PC-3 (cell line): ENCODE measurements at regions not wholly inside any gene's neighbourhood (a gene's known extent, or its start where the extent isn't known, plus 50 kb on each side); places are given as distances from the start of the nearest gene placed in this dataset.

Experiments
- ATAC-seq: fragments of 200-7000 bp; cut with Tn5 transposase; 2 replicates; pipeline ENCODE4 v1.9.1; 2020; ENCODE audit warnings: mild to moderate bottlenecking, moderate library complexity
- BruUV-seq: library from RNA; stranded (reverse); fragments of 400-500 nt; replicated peaks from 2 replicates; lab custom pipeline; 2021; lab: Mats Ljungman, UMichigan
- CTCF ChIA-PET: fragments of 300-600 bp; sonication (Branson Sonifier 250); formaldehyde crosslinking; loops from one replicate; lab custom pipeline; 2022; ENCODE audit warnings: antibody characterized with exemption; lab: Charles Lee
- POLR2A ChIA-PET: fragments of 300-600 bp; sonication (Branson Sonifier 250); formaldehyde crosslinking; loops from one replicate; lab custom pipeline; 2022; ENCODE audit warnings: antibody characterized with exemption; ENCODE audit not compliant: unreplicated experiment; lab: Charles Lee
- DNase-seq: peaks from one replicate; pipeline ENCODE4 v3.0.0-alpha.2; 2015
- H2AFZ ChIP-seq: fragments of 300-600 bp; sonication (generic); 2 replicates; pipeline ENCODE4 v1.6.0; 2016; ENCODE audit warnings: antibody characterized with exemption, low read length
- H3F3A ChIP-seq: fragments of 300-600 bp; sonication (generic); one replicate; pipeline ENCODE4 v1.6.0; 2017; ENCODE audit warnings: antibody characterized with exemption, low read length, control low read depth, mild to moderate bottlenecking; ENCODE audit not compliant: unreplicated experiment
- H3K27ac ChIP-seq: fragments of 300-600 bp; sonication (generic); 2 replicates; pipeline ENCODE4 v1.5.1; 2016; ENCODE audit warnings: mild to moderate bottlenecking, low read length
- H3K27me3 ChIP-seq: fragments of 300-600 bp; sonication (generic); 2 replicates; pipeline ENCODE4 v1.6.1; 2016; ENCODE audit warnings: low read length, mixed read lengths
- H3K36me3 ChIP-seq: fragments of 300-600 bp; sonication (generic); 2 replicates; pipeline ENCODE4 v1.6.1; 2016; ENCODE audit warnings: low read depth, mixed run types, low read length, mixed read lengths
- H3K4me1 ChIP-seq: fragments of 300-600 bp; sonication (generic); 2 replicates; pipeline ENCODE4 v1.5.1; 2016; ENCODE audit warnings: low read length; ENCODE audit not compliant: insufficient read depth
- H3K4me2 ChIP-seq: fragments of 300-600 bp; sonication (generic); 2 replicates; pipeline ENCODE4 v1.6.0; 2016; ENCODE audit warnings: low read length
- H3K4me3 ChIP-seq: fragments of 300-600 bp; sonication (generic); 2 replicates; pipeline ENCODE4 v1.5.1; 2016; ENCODE audit warnings: mild to moderate bottlenecking, low read length, mixed read lengths
- H3K79me2 ChIP-seq: fragments of 300-600 bp; sonication (generic); 2 replicates; pipeline ENCODE4 v1.6.1; 2017; ENCODE audit warnings: low read length, mixed read lengths
- H3K9ac ChIP-seq: fragments of 300-600 bp; sonication (generic); 2 replicates; pipeline ENCODE4 v1.6.0; 2016; ENCODE audit warnings: mild to moderate bottlenecking, low read length
- H3K9me2 ChIP-seq: fragments of 300-600 bp; sonication (generic); replicated peaks from 2 replicates; pipeline ENCODE4 v1.6.1; 2016; ENCODE audit warnings: mixed run types, low read length, mixed read lengths
- H3K9me3 ChIP-seq: fragments of 300-600 bp; sonication (generic); 2 replicates; pipeline ENCODE4 v1.6.1; 2016; ENCODE audit warnings: low read length, mixed read lengths
- H4K20me1 ChIP-seq: fragments of 300-600 bp; sonication (generic); 2 replicates; pipeline ENCODE4 v1.6.1; 2016; ENCODE audit warnings: low read length, mixed read lengths
- EZH2 ChIP-seq: fragments of 300-600 bp; sonication (generic); IDR thresholded peaks from one replicate; pipeline ENCODE4 v1.6.1; 2017; ENCODE audit warnings: antibody characterized with exemption, mild to moderate bottlenecking, low read length; ENCODE audit not compliant: unreplicated experiment
- EZH2phosphoT487 ChIP-seq: fragments of 300-600 bp; sonication (generic); IDR thresholded peaks from 2 replicates; pipeline ENCODE4 v1.6.1; 2018; ENCODE audit warnings: mild to moderate bottlenecking, antibody characterized with exemption, low read length, borderline replicate concordance
- intact Hi-C: fragments of 100-400 bp; cut with micrococcal nuclease; formaldehyde crosslinking; loops from 2 replicates; pipeline ENCODE4 v1.9.0; 2023
- TF ChIP-seq, protein P1 (sequence below): fragments of 300-600 bp; sonication (generic); conservative IDR thresholded peaks from 2 replicates; pipeline ENCODE4 v1.5.1; 2017; ENCODE audit warnings: antibody characterized with exemption, low read depth, mild to moderate bottlenecking, low read length

DNA sequence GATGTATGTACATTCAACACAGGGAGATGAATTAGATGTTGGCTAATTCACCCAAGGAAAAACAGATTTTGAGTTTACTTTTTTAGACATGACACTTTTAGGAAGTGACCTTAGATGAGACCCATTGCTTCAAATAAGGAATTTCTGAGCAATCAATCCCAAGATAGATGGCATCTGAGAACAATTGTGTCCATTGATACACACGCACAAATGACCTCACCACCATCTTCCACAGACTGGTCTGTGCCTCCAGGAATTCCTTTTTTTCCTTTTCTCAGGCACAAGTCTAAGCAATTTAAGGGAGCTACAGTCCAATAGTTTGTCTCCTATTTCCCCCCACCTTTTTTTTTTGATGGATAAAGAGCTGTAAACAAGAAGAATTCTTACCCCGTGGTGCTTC lies 265.3 kb downstream of the TBL1XR1 start:
- Histone ChIP-seq H3K27me3 (no peaks in the 10 kb centered on the region), H3K79me2 (no peaks in the 10 kb centered on the region), H3F3A (no peaks in the 10 kb centered on the region), H3K9me2 (no peaks in the 10 kb centered on the region), H2AFZ (no peak overlapping the region), H3K36me3 (no peaks in the 10 kb centered on the region), H3K4me2 (no peak overlapping the region), H4K20me1 (no peaks in the 10 kb centered on the region), H3K4me1 (no peaks in the 10 kb centered on the region), H3K9me3 (no peaks in the 10 kb centered on the region), H3K9ac (no peak overlapping the region), H3K4me3 (no peak overlapping the region), H3K27ac (no peak overlapping the region)
- ChIA-PET CTCF (no interaction called here), POLR2A (no interaction called here)
- ATAC-seq = no peak
- TF ChIP-seq, protein P1, sequence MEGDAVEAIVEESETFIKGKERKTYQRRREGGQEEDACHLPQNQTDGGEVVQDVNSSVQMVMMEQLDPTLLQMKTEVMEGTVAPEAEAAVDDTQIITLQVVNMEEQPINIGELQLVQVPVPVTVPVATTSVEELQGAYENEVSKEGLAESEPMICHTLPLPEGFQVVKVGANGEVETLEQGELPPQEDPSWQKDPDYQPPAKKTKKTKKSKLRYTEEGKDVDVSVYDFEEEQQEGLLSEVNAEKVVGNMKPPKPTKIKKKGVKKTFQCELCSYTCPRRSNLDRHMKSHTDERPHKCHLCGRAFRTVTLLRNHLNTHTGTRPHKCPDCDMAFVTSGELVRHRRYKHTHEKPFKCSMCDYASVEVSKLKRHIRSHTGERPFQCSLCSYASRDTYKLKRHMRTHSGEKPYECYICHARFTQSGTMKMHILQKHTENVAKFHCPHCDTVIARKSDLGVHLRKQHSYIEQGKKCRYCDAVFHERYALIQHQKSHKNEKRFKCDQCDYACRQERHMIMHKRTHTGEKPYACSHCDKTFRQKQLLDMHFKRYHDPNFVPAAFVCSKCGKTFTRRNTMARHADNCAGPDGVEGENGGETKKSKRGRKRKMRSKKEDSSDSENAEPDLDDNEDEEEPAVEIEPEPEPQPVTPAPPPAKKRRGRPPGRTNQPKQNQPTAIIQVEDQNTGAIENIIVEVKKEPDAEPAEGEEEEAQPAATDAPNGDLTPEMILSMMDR = no peak
- TF ChIP-seq EZH2 (no peak), EZH2phosphoT487 (no peak)
- BruUV-seq = no TSS peak
- intact Hi-C loops = loop anchor here (10.0 kb wide), 1 partner anchor 1453 kb away; no protein-coding TSS in a partner anchor
- no peak for DNase-seq

DNA sequence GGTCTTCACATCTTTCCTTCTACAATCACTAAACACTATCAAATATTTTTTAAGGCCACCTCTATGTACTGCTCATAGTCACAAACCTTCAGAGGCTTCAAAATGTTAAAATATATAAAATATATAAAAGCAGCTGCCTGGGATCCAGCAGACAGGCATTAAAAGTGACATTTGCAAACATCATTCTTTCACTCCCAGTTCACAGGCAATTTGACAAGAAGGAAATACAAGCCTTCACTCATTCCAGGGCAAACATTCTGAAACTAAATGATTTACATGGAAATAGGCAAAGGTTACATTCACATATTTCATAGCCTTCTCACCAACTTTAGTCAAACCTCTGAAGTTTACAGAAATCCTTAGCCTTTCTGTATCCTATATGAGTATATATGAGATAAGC lies 266.3 kb downstream of the TBL1XR1 start:
- Histone ChIP-seq H3K4me1 (no peaks in the 10 kb centered on the region), H3K27ac (no peak overlapping the region), H3K4me2 (no peak overlapping the region), H3K9ac (no peak overlapping the region), H3K27me3 (no peaks in the 10 kb centered on the region), H3K36me3 (no peaks in the 10 kb centered on the region), H3K9me2 (no peaks in the 10 kb centered on the region), H3K79me2 (no peaks in the 10 kb centered on the region), H4K20me1 (no peaks in the 10 kb centered on the region), H3F3A (no peaks in the 10 kb centered on the region), H2AFZ (no peak overlapping the region), H3K4me3 (no peak overlapping the region), H3K9me3 (no peaks in the 10 kb centered on the region)
- ChIA-PET CTCF (no interaction called here), POLR2A (no interaction called here)
- BruUV-seq = no TSS peak
- DNase-seq (no peak), ATAC-seq (no peak)
- intact Hi-C loops = loop anchor here (10.0 kb wide), 1 partner anchor 1454 kb away; no protein-coding TSS in a partner anchor
- TF ChIP-seq, protein P1 = no peak
- TF ChIP-seq EZH2 = no peak
- no peak for TF ChIP-seq EZH2phosphoT487

DNA sequence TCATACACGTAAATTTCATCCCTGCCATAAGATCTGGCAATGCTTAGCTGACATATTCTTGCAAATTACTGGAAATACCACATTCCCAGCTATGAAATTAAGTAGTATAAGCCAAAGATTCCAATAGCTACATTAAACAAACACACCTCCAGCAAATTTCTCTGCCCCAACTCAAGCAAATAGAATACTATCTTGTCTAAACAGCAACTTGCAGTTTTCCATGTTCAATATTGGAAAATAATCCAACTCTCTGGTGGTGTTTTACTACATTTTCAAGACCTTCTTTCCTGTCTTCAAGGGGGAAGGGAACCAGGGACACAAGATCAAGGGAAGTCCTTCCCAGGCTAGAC lies 268.7 kb downstream of the TBL1XR1 start:
- no peaks in the 10 kb centered on the region for H3F3A ChIP-seq

More for the DNA sequence above, 268.7 kb downstream of the TBL1XR1 start:
- no peaks in the 10 kb centered on the region for H3K9me2 ChIP-seq
- ChIA-PET CTCF (no interaction called here), POLR2A (no interaction called here)
- no peaks in the 10 kb centered on the region for H3K9me3 ChIP-seq
- no peaks in the 10 kb centered on the region for H3K79me2 ChIP-seq
- no peaks in the 10 kb centered on the region for H3K27me3 ChIP-seq
- no peaks in the 10 kb centered on the region for H3K4me1 ChIP-seq
- H3K4me2 ChIP-seq = no peak overlapping the region
- DNase-seq = no peak
- ATAC-seq = no peak
- H3K9ac ChIP-seq = no peak overlapping the region
- H3K36me3 ChIP-seq = no peaks in the 10 kb centered on the region
- no peak overlapping the region for H2AFZ ChIP-seq
- H3K4me3 ChIP-seq = no peak overlapping the region
- no peaks in the 10 kb centered on the region for H4K20me1 ChIP-seq
- no peak overlapping the region for H3K27ac ChIP-seq
- BruUV-seq = no TSS peak
- no peak for TF ChIP-seq EZH2
- TF ChIP-seq EZH2phosphoT487 = no peak
- TF ChIP-seq, protein P1 = no peak
- intact Hi-C loops = no loop called here
